B cell (primary cell): ENCODE measurements at regions not wholly inside any gene's neighbourhood (a gene's known extent, or its start where the extent isn't known, plus 50 kb on each side); places are given as distances from the start of the nearest gene placed in this dataset.

Experiments used
- CTCF ChIP-seq: fragments of 200-600 bp; IDR thresholded peaks from one replicate; pipeline ENCODE4 v1.8.0; 2022; ENCODE audit warnings: antibody characterized with exemption, mild to moderate bottlenecking
- EZH2 ChIP-seq: IDR thresholded peaks from 2 replicates; pipeline ENCODE4 v1.6.1; 2012; ENCODE audit warnings: borderline replicate concordance, low read depth, mild to moderate bottlenecking, moderate library complexity, low read length; ENCODE audit not compliant: insufficient read depth, poor library complexity, severe bottlenecking

- TF ChIP-seq CTCF: no peak
- TF ChIP-seq EZH2: no peak
These were observed 1303.7 kb upstream of the IGFBP7 start for GRCh38 chr4:58413849-58414248.
